MM.1S (cell line): ENCODE measurements at regions not wholly inside any gene's neighbourhood (a gene's known extent, or its start where the extent isn't known, plus 50 kb on each side); places are given as distances from the start of the nearest gene placed in this dataset.

Experiments used
- EZH2 ChIP-seq: fragments of 300-600 bp; sonication (generic); optimal IDR thresholded peaks from 2 replicates; pipeline ENCODE3; 2017; ENCODE audit warnings: low read depth, mild to moderate bottlenecking, antibody characterized with exemption, low read length, mixed read lengths
- TF ChIP-seq, protein P1 (sequence below): fragments of 300-600 bp; sonication (generic); IDR thresholded peaks from 2 replicates; pipeline ENCODE4 v1.5.1; 2016; ENCODE audit warnings: antibody characterized with exemption, low read length, mixed read lengths

DNA sequence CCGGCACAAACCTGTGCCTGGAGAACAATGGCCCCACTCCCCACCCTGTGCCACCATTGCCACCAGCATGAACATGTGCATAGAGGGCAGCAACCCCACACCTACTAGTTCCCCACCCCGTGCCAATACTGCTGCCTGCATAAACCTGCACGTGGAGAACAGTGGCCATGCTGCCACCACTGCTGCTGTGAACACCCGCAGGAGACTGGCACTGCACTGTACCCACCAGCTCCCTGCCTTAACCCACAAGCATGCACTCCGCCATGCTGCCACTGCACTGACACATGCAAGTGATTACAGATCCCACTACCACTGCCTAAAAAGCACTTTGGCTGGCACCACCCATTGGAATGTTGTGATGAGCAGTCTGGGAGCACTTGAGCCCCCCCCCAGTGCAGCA is 77.3 kb downstream of the NAA11 start:
- TF ChIP-seq, protein P1, sequence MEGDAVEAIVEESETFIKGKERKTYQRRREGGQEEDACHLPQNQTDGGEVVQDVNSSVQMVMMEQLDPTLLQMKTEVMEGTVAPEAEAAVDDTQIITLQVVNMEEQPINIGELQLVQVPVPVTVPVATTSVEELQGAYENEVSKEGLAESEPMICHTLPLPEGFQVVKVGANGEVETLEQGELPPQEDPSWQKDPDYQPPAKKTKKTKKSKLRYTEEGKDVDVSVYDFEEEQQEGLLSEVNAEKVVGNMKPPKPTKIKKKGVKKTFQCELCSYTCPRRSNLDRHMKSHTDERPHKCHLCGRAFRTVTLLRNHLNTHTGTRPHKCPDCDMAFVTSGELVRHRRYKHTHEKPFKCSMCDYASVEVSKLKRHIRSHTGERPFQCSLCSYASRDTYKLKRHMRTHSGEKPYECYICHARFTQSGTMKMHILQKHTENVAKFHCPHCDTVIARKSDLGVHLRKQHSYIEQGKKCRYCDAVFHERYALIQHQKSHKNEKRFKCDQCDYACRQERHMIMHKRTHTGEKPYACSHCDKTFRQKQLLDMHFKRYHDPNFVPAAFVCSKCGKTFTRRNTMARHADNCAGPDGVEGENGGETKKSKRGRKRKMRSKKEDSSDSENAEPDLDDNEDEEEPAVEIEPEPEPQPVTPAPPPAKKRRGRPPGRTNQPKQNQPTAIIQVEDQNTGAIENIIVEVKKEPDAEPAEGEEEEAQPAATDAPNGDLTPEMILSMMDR, result no peak
- no peak for TF ChIP-seq EZH2
